ENCODE measurements at regions not wholly inside any gene's neighbourhood (a gene's known extent, or its start where the extent isn't known, plus 50 kb on each side); places are given as distances from the start of the nearest gene placed in this dataset.
A peak's percentile ranks its signal among the peaks of the same experiment; 100 is the strongest.
"Not testable (repeated sequence)": the region's sequence is repeated elsewhere in the genome, so short reads cannot be mapped to it uniquely, and the experiment has no call there.

DNA sequence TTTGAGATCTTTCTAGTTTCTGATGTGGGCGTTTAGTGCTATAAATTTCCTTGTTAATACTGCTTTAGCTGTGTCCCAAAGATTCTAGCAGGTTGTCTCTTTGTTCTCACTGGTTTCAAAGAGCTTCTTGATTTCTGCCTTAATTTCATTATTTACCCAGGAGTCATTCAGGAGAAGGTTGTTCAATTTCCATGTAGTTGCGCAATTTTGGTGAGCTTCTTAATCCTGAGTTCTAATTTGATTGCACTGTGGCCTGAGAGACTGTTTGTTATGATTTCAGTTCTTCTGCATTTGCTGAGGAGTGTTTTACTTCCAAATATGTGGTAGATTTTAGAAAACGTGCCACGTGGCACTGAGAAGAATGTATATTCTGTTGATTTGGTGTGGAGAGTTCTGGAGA, 254.6 kb downstream of the ADGRL2 start:
- DNase-seq; H3K79me2 ChIP-seq (ENCODE audit: control insufficient read depth, insufficient read depth, low read length, poor library complexity); H2BK120ac ChIP-seq (ENCODE audit: insufficient read depth, low read length, poor library complexity); H3K4me1 ChIP-seq (ENCODE audit: control insufficient read depth in 1 of 2, insufficient read depth in 2 of 2, low read length in 2 of 2); H4K12ac ChIP-seq (ENCODE audit: low read depth, low read length); H3K14ac ChIP-seq (ENCODE audit: low read length); H3K23ac ChIP-seq (ENCODE audit: low read length); H2AFZ ChIP-seq (ENCODE audit: insufficient read depth, low read length, poor library complexity); H3K4me2 ChIP-seq (ENCODE audit: low read length); H2AK5ac ChIP-seq (ENCODE audit: low read length); H2BK5ac ChIP-seq (ENCODE audit: low read depth, low read length, poor library complexity); H3K9ac ChIP-seq (ENCODE audit: low read length); H3K9me3 ChIP-seq (ENCODE audit: insufficient read depth, low read depth, low read length); H3K79me1 ChIP-seq (ENCODE audit: low read length); H3K27ac ChIP-seq (ENCODE audit: low read depth, low read length); H3K36me3 ChIP-seq (ENCODE audit: control insufficient read depth in 1 of 2, insufficient read depth in 2 of 2, low read length in 2 of 2); H3K27me3 ChIP-seq (ENCODE audit: insufficient read depth, low read length); H2BK12ac ChIP-seq (ENCODE audit: low read length); H4K8ac ChIP-seq (ENCODE audit: low read depth, low read length); H3K4ac ChIP-seq (ENCODE audit: low read depth, low read length); H3K4me3 ChIP-seq (ENCODE audit: low read depth, low read length); H3K18ac ChIP-seq (ENCODE audit: low read length); H4K91ac ChIP-seq (ENCODE audit: low read depth, low read length): not testable (repeated sequence)
- WGBS (ENCODE audit: extremely low coverage, insufficient coverage, insufficient read length), result no CpG with 5 or more reads among the region's 4 CpGs

- no peaks in the 10 kb centered on the region for H3K36me3 ChIP-seq (ENCODE audit: control insufficient read depth in 1 of 2, insufficient read depth in 2 of 2, low read length in 2 of 2)
- H4K91ac ChIP-seq (ENCODE audit: low read depth, low read length), result no peak overlapping the region
- no peak overlapping the region for H2BK12ac ChIP-seq (ENCODE audit: low read length)
- H3K14ac ChIP-seq (ENCODE audit: low read length), result no peak overlapping the region
- no peaks in the 10 kb centered on the region for H3K79me2 ChIP-seq (ENCODE audit: control insufficient read depth, insufficient read depth, low read length, poor library complexity)
- no peak overlapping the region for H3K4me3 ChIP-seq (ENCODE audit: low read depth, low read length)
- H3K4me2 ChIP-seq (ENCODE audit: low read length), result no peak overlapping the region
- H3K9me3 ChIP-seq (ENCODE audit: insufficient read depth, low read depth, low read length), result no peaks in the 10 kb centered on the region
- no peaks in the 10 kb centered on the region for H3K27me3 ChIP-seq (ENCODE audit: insufficient read depth, low read length)
- H2AK5ac ChIP-seq (ENCODE audit: low read length), result no peak overlapping the region
- H2BK120ac ChIP-seq (ENCODE audit: insufficient read depth, low read length, poor library complexity), result no peak overlapping the region
- peak; percentile 1 to 5 for DNase-seq
- H3K4ac ChIP-seq (ENCODE audit: low read depth, low read length), result no peak overlapping the region
- H3K79me1 ChIP-seq (ENCODE audit: low read length), result no peaks in the 10 kb centered on the region
- H3K27ac ChIP-seq (ENCODE audit: low read depth, low read length), result no peak overlapping the region
- H2BK5ac ChIP-seq (ENCODE audit: low read depth, low read length, poor library complexity), result no peak overlapping the region
- peaks cover 0 to 3% of the 10 kb centered on the region in 2 experiments for H3K4me1 ChIP-seq (ENCODE audit: control insufficient read depth in 1 of 2, insufficient read depth in 2 of 2, low read length in 2 of 2)
- no CpG with 5 or more reads among the region's 1 CpG for WGBS (ENCODE audit: extremely low coverage, insufficient coverage, insufficient read length)
- no peak overlapping the region for H4K8ac ChIP-seq (ENCODE audit: low read depth, low read length)
- H3K18ac ChIP-seq (ENCODE audit: low read length), result no peak overlapping the region
- H3K9ac ChIP-seq (ENCODE audit: low read length), result no peak overlapping the region
- no peak overlapping the region for H2AFZ ChIP-seq (ENCODE audit: insufficient read depth, low read length, poor library complexity)
- H4K12ac ChIP-seq (ENCODE audit: low read depth, low read length), result no peak overlapping the region
- no peak overlapping the region for H3K23ac ChIP-seq (ENCODE audit: low read length)
Observed at GRCh38 chr1:82052563-82052962, 251.8 kb downstream of the ADGRL2 start.

GRCh38 chr1:82048596-82048995, 247.9 kb downstream of the ADGRL2 start:
- H3K9ac ChIP-seq (ENCODE audit: low read length), result no peak overlapping the region
- H3K23ac ChIP-seq (ENCODE audit: low read length), result no peak overlapping the region
- DNase-seq, result no peak
- H4K8ac ChIP-seq (ENCODE audit: low read depth, low read length), result no peak overlapping the region
- no peaks in the 10 kb centered on the region for H3K79me2 ChIP-seq (ENCODE audit: control insufficient read depth, insufficient read depth, low read length, poor library complexity)
- no peak overlapping the region for H3K27ac ChIP-seq (ENCODE audit: low read depth, low read length)
- no peak overlapping the region for H3K14ac ChIP-seq (ENCODE audit: low read length)
- no peak overlapping the region for H3K18ac ChIP-seq (ENCODE audit: low read length)
- H3K36me3 ChIP-seq (ENCODE audit: control insufficient read depth in 1 of 2, insufficient read depth in 2 of 2, low read length in 2 of 2), result no peaks in the 10 kb centered on the region
- H3K9me3 ChIP-seq (ENCODE audit: insufficient read depth, low read depth, low read length), result no peaks in the 10 kb centered on the region
- WGBS (ENCODE audit: extremely low coverage, insufficient coverage, insufficient read length), result no CpG with 5 or more reads among the region's 8 CpGs
- no peak overlapping the region for H4K12ac ChIP-seq (ENCODE audit: low read depth, low read length)
- H4K91ac ChIP-seq (ENCODE audit: low read depth, low read length), result no peak overlapping the region
- H3K4ac ChIP-seq (ENCODE audit: low read depth, low read length), result no peak overlapping the region
- H3K79me1 ChIP-seq (ENCODE audit: low read length), result no peaks in the 10 kb centered on the region
- no peak overlapping the region for H2AFZ ChIP-seq (ENCODE audit: insufficient read depth, low read length, poor library complexity)
- no peak overlapping the region for H2BK12ac ChIP-seq (ENCODE audit: low read length)
- H3K27me3 ChIP-seq (ENCODE audit: insufficient read depth, low read length), result no peaks in the 10 kb centered on the region
- H3K4me3 ChIP-seq (ENCODE audit: low read depth, low read length), result no peak overlapping the region
- no peak overlapping the region for H2AK5ac ChIP-seq (ENCODE audit: low read length)
- H3K4me1 ChIP-seq (ENCODE audit: control insufficient read depth in 1 of 2, insufficient read depth in 2 of 2, low read length in 2 of 2), result peaks cover 0 to 3% of the 10 kb centered on the region in 2 experiments
- no peak overlapping the region for H3K4me2 ChIP-seq (ENCODE audit: low read length)
- H2BK5ac ChIP-seq (ENCODE audit: low read depth, low read length, poor library complexity), result no peak overlapping the region
- no peak overlapping the region for H2BK120ac ChIP-seq (ENCODE audit: insufficient read depth, low read length, poor library complexity)

GRCh38 chr1:82045221-82045620, 244.5 kb downstream of the ADGRL2 start:
- Histone ChIP-seq H3K36me3 (ENCODE audit: control insufficient read depth in 1 of 2, insufficient read depth in 2 of 2, low read length in 2 of 2) (no peaks in the 10 kb centered on the region), H3K27me3 (ENCODE audit: insufficient read depth, low read length) (no peaks in the 10 kb centered on the region), H3K4me3 (ENCODE audit: low read depth, low read length) (no peak overlapping the region), H3K23ac (ENCODE audit: low read length) (no peak overlapping the region), H2BK5ac (ENCODE audit: low read depth, low read length, poor library complexity) (no peak overlapping the region), H2BK120ac (ENCODE audit: insufficient read depth, low read length, poor library complexity) (no peak overlapping the region), H3K4me2 (ENCODE audit: low read length) (no peak overlapping the region), H4K12ac (ENCODE audit: low read depth, low read length) (no peak overlapping the region), H3K18ac (ENCODE audit: low read length) (no peak overlapping the region), H2BK12ac (ENCODE audit: low read length) (no peak overlapping the region), H4K91ac (ENCODE audit: low read depth, low read length) (no peak overlapping the region), H4K8ac (ENCODE audit: low read depth, low read length) (no peak overlapping the region), H3K4ac (ENCODE audit: low read depth, low read length) (no peak overlapping the region), H3K4me1 (ENCODE audit: control insufficient read depth in 1 of 2, insufficient read depth in 2 of 2, low read length in 2 of 2) (no peaks in the 10 kb centered on the region), H3K14ac (ENCODE audit: low read length) (no peak overlapping the region), H3K27ac (ENCODE audit: low read depth, low read length) (no peak overlapping the region), H3K79me1 (ENCODE audit: low read length) (no peaks in the 10 kb centered on the region), H2AK5ac (ENCODE audit: low read length) (no peak overlapping the region), H3K79me2 (ENCODE audit: control insufficient read depth, insufficient read depth, low read length, poor library complexity) (no peaks in the 10 kb centered on the region), H3K9ac (ENCODE audit: low read length) (no peak overlapping the region), H2AFZ (ENCODE audit: insufficient read depth, low read length, poor library complexity) (no peak overlapping the region), H3K9me3 (ENCODE audit: insufficient read depth, low read depth, low read length) (no peaks in the 10 kb centered on the region)
- no peak for DNase-seq

DNA sequence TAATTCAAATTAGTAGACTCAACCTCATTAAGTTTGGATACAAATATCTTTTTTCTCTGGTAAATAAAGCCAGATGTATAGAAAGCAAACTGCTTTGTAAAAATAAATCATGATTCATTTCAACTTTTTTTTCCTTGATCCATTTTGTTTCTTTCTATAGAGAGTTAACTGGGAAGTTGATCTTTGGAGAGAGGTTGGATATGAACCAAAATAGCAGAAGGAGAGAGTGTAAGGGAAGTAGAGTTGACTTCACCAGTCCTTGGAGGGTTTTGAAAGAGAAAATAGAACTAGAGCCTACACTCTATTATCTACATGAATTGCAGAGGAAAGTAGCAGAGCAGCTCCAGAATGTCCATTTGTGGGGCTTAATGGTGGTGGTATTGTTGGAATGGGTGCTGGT, 243.8 kb downstream of the ADGRL2 start:
- Histone ChIP-seq H3K79me1 (ENCODE audit: low read length) (no peaks in the 10 kb centered on the region), H3K4me2 (ENCODE audit: low read length) (no peak overlapping the region), H3K27me3 (ENCODE audit: insufficient read depth, low read length) (no peaks in the 10 kb centered on the region), H2AFZ (ENCODE audit: insufficient read depth, low read length, poor library complexity) (no peak overlapping the region), H3K36me3 (ENCODE audit: control insufficient read depth in 1 of 2, insufficient read depth in 2 of 2, low read length in 2 of 2) (no peaks in the 10 kb centered on the region), H3K9me3 (ENCODE audit: insufficient read depth, low read depth, low read length) (no peaks in the 10 kb centered on the region), H4K91ac (ENCODE audit: low read depth, low read length) (no peak overlapping the region), H3K18ac (ENCODE audit: low read length) (no peak overlapping the region), H2BK5ac (ENCODE audit: low read depth, low read length, poor library complexity) (no peak overlapping the region), H3K14ac (ENCODE audit: low read length) (no peak overlapping the region), H3K4me1 (ENCODE audit: control insufficient read depth in 1 of 2, insufficient read depth in 2 of 2, low read length in 2 of 2) (no peaks in the 10 kb centered on the region), H4K8ac (ENCODE audit: low read depth, low read length) (no peak overlapping the region), H2AK5ac (ENCODE audit: low read length) (no peak overlapping the region), H3K79me2 (ENCODE audit: control insufficient read depth, insufficient read depth, low read length, poor library complexity) (no peaks in the 10 kb centered on the region), H2BK12ac (ENCODE audit: low read length) (no peak overlapping the region), H3K23ac (ENCODE audit: low read length) (no peak overlapping the region), H3K9ac (ENCODE audit: low read length) (no peak overlapping the region), H2BK120ac (ENCODE audit: insufficient read depth, low read length, poor library complexity) (no peak overlapping the region), H4K12ac (ENCODE audit: low read depth, low read length) (no peak overlapping the region), H3K4ac (ENCODE audit: low read depth, low read length) (no peak overlapping the region), H3K27ac (ENCODE audit: low read depth, low read length) (no peak overlapping the region), H3K4me3 (ENCODE audit: low read depth, low read length) (no peak overlapping the region)
- DNase-seq, result no peak
